MM.1S (cell line): ENCODE measurements at regions not wholly inside any gene's neighbourhood (a gene's known extent, or its start where the extent isn't known, plus 50 kb on each side); places are given as distances from the start of the nearest gene placed in this dataset.

Source experiments
- EZH2 ChIP-seq: fragments of 300-600 bp; sonication (generic); optimal IDR thresholded peaks from 2 replicates; pipeline ENCODE3; 2017; ENCODE audit warnings: low read depth, mild to moderate bottlenecking, antibody characterized with exemption, low read length, mixed read lengths
- EZH2phosphoT487 ChIP-seq: fragments of 300-600 bp; sonication (generic); IDR thresholded peaks from 2 replicates; pipeline ENCODE4 v1.6.1; 2018; ENCODE audit warnings: antibody characterized with exemption, low read length
- TF ChIP-seq, protein P1 (sequence below): fragments of 300-600 bp; sonication (generic); IDR thresholded peaks from 2 replicates; pipeline ENCODE4 v1.5.1; 2016; ENCODE audit warnings: antibody characterized with exemption, low read length, mixed read lengths

DNA sequence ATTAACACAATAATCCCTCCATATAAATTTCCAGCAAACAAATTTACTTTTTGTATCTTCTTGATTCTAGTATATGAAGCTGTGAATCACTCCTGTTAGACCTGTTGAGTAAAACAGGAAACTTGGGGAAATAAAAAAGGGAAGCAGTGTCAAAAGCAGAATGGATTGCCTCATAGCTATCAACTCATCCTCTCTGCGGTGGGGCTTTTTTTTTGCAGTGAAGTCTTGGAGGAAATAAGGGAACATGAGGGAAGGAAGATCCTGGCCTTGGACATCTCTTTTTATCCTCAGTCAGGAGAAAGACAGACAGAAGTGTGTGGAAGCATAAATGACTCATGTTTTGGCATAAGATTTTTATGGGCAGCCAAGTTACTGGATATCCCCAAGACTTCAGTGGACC, 332.5 kb downstream of the TFAP2A start:
- TF ChIP-seq, protein P1, sequence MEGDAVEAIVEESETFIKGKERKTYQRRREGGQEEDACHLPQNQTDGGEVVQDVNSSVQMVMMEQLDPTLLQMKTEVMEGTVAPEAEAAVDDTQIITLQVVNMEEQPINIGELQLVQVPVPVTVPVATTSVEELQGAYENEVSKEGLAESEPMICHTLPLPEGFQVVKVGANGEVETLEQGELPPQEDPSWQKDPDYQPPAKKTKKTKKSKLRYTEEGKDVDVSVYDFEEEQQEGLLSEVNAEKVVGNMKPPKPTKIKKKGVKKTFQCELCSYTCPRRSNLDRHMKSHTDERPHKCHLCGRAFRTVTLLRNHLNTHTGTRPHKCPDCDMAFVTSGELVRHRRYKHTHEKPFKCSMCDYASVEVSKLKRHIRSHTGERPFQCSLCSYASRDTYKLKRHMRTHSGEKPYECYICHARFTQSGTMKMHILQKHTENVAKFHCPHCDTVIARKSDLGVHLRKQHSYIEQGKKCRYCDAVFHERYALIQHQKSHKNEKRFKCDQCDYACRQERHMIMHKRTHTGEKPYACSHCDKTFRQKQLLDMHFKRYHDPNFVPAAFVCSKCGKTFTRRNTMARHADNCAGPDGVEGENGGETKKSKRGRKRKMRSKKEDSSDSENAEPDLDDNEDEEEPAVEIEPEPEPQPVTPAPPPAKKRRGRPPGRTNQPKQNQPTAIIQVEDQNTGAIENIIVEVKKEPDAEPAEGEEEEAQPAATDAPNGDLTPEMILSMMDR, result no peak
- TF ChIP-seq EZH2 (no peak), EZH2phosphoT487 (no peak)
